ENCODE measurements at regions not wholly inside any gene's neighbourhood (a gene's known extent, or its start where the extent isn't known, plus 50 kb on each side); places are given as distances from the start of the nearest gene placed in this dataset.

DNA sequence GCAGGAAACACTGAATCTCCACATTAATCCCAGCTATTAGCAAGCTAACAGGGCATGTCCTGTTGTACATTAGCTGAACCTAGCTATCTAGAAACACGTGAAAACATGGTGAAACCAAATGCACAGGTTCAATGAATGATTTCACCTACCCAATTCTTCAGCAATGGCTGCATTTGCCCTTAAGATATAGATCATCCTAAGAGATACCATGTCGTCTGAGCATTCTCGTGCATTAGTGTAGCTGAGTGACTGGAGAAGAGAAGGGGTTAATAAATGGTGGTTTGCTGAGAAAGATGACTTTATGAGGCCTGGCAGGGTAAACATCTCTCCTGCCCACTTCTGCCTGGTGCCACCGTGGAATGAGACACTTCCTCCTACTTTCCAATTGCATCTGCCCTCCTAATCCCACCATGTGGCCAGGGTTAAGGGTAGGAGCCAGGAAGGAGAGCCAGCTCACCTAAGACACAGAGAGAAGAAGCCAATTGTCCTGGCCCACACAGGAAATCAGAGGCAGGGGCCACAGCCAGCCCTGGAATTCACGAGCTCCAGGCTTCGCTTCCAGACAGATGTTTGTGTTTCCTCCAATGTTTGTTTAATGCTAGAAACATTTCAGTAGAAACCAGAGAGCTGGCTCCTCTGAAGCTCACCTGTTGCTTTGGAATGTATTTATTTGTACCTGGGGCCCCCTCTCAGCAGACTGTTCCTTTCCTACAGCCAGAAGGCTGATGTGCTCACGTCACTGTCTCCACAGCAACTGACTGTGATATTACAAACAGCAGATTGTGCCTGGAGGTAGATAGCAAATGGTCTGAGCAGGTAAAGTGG, 126.0 kb upstream of the PARP11 start:
- DNase-seq (peak in 8 of 14 experiments; percentile 11 to 68 (median 30)), ATAC-seq (ENCODE audit: poor library complexity) (peak; percentile 87)
- TF ChIP-seq, protein P1, sequence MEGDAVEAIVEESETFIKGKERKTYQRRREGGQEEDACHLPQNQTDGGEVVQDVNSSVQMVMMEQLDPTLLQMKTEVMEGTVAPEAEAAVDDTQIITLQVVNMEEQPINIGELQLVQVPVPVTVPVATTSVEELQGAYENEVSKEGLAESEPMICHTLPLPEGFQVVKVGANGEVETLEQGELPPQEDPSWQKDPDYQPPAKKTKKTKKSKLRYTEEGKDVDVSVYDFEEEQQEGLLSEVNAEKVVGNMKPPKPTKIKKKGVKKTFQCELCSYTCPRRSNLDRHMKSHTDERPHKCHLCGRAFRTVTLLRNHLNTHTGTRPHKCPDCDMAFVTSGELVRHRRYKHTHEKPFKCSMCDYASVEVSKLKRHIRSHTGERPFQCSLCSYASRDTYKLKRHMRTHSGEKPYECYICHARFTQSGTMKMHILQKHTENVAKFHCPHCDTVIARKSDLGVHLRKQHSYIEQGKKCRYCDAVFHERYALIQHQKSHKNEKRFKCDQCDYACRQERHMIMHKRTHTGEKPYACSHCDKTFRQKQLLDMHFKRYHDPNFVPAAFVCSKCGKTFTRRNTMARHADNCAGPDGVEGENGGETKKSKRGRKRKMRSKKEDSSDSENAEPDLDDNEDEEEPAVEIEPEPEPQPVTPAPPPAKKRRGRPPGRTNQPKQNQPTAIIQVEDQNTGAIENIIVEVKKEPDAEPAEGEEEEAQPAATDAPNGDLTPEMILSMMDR (IDR thresholded peaks at IDR 0.05), result no peak
- H3K4me3 Mint-ChIP-seq, result no peak overlapping the region
- H3K9me3 ChIP-seq (ENCODE audit: control insufficient read depth in 1 of 2, insufficient read depth in 1 of 2, low read length in 2 of 2), result no peaks in the 10 kb centered on the region
- peaks cover 4% of the 10 kb centered on the region for H3K36me3 Mint-ChIP-seq (ENCODE audit: low read depth)
- H3K36me3 ChIP-seq (ENCODE audit: insufficient read depth, low read length), result no peaks in the 10 kb centered on the region
- intact Hi-C loops (cut with DNase I, micrococcal nuclease), result loop anchor here in 1 of 2 experiments (5.0 to 10.0 kb wide), 2 partner anchors 33 to 116 kb away; no protein-coding TSS in a partner anchor
- no peak overlapping the region for H3K4me3 ChIP-seq (ENCODE audit: low read length)
- peak overlapping the region; percentile 69 for H3K27ac Mint-ChIP-seq
- no peaks in the 10 kb centered on the region for H3K9me3 Mint-ChIP-seq
- H3K27ac ChIP-seq (ENCODE audit: low read depth in 1 of 2, low read length in 2 of 2), result no peak overlapping the region
- no peaks in the 10 kb centered on the region for H3K27me3 ChIP-seq (ENCODE audit: control insufficient read depth in 1 of 2, insufficient read depth in 2 of 2, low read length in 2 of 2)
- peaks cover 48% of the 10 kb centered on the region for H3K4me1 Mint-ChIP-seq (ENCODE audit: low read depth)
- ChIA-PET CTCF (interaction anchor here (1.1 to 2.4 kb wide), 4 partner anchors 39 to 278 kb away, joined by 3 to 12 read pairs (median 4); no protein-coding TSS in a partner anchor), POLR2A (interaction anchor here (1.0 to 2.6 kb wide), 5 partner anchors 10 to 278 kb away, joined by 4 to 8 read pairs (median 6); no protein-coding TSS in a partner anchor)
- H3K4me1 ChIP-seq (ENCODE audit: insufficient read depth, low read length), result peaks cover 19% of the 10 kb centered on the region
- no peaks in the 10 kb centered on the region for H3K27me3 Mint-ChIP-seq

DNA sequence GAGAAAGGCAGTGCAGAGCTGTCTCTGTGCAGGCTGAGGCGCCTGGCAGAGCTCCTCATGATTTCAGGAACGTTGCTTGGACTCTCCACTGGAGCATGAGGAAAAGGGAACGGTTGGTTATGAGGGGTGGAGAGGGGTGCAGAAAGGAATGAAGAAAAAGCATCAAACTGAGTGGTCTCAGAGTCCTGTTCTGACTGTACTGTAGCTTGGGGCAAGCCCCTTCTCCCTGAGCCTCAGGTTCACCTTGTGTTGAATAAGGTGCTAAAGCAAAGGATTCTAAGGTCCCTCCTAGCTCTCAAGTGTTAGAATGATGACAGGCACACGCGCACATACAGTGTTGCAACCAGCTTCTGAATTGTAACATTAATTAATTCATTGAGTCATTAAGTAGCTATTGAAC, 125.2 kb upstream of the PARP11 start:
- peaks cover 19% of the 10 kb centered on the region for H3K4me1 ChIP-seq (ENCODE audit: insufficient read depth, low read length)
- ChIA-PET POLR2A (interaction anchor here (1.0 to 2.6 kb wide), 4 partner anchors 10 to 278 kb away, joined by 4 to 8 read pairs (median 7); no protein-coding TSS in a partner anchor), CTCF (interaction anchor here (0.6 to 2.4 kb wide), 6 partner anchors 35 to 279 kb away, joined by 3 to 12 read pairs (median 4); no protein-coding TSS in a partner anchor)
- TF ChIP-seq, protein P1 (IDR thresholded peaks at IDR 0.05), result no peak
- H3K4me3 Mint-ChIP-seq, result no peak overlapping the region
- H3K9me3 Mint-ChIP-seq, result no peaks in the 10 kb centered on the region
- no peaks in the 10 kb centered on the region for H3K27me3 Mint-ChIP-seq
- no peak for DNase-seq
- H3K27me3 ChIP-seq (ENCODE audit: control insufficient read depth in 1 of 2, insufficient read depth in 2 of 2, low read length in 2 of 2), result no peaks in the 10 kb centered on the region
- peaks cover 48% of the 10 kb centered on the region for H3K4me1 Mint-ChIP-seq (ENCODE audit: low read depth)
- intact Hi-C loops (cut with DNase I, micrococcal nuclease), result loop anchor here in 1 of 2 experiments (5.0 to 10.0 kb wide), 2 partner anchors 34 to 116 kb away; no protein-coding TSS in a partner anchor
- no peaks in the 10 kb centered on the region for H3K9me3 ChIP-seq (ENCODE audit: control insufficient read depth in 1 of 2, insufficient read depth in 1 of 2, low read length in 2 of 2)
- H3K36me3 ChIP-seq (ENCODE audit: insufficient read depth, low read length), result no peaks in the 10 kb centered on the region
- H3K36me3 Mint-ChIP-seq (ENCODE audit: low read depth), result peaks cover 4% of the 10 kb centered on the region
- no peak overlapping the region for H3K27ac Mint-ChIP-seq
- H3K27ac ChIP-seq (ENCODE audit: low read depth in 1 of 2, low read length in 2 of 2), result no peak overlapping the region
- ATAC-seq (ENCODE audit: poor library complexity), result no peak
- no peak overlapping the region for H3K4me3 ChIP-seq (ENCODE audit: low read length)

- no peaks in the 10 kb centered on the region for H3K9me3 ChIP-seq (ENCODE audit: control insufficient read depth in 1 of 2, insufficient read depth in 1 of 2, low read length in 2 of 2)
- H3K27ac Mint-ChIP-seq, result peak overlapping the region; percentile 69
- no peak overlapping the region for H3K27ac ChIP-seq (ENCODE audit: low read depth in 1 of 2, low read length in 2 of 2)
- POLR2A ChIA-PET, result interaction anchor here (0.7 to 1.0 kb wide), 3 partner anchors 8 to 280 kb away, joined by 3 read pairs; no protein-coding TSS in a partner anchor
- H3K9me3 Mint-ChIP-seq, result no peaks in the 10 kb centered on the region
- no peak for ATAC-seq (ENCODE audit: poor library complexity)
- no peaks in the 10 kb centered on the region for H3K36me3 ChIP-seq (ENCODE audit: insufficient read depth, low read length)
- peaks cover 19% of the 10 kb centered on the region for H3K4me1 ChIP-seq (ENCODE audit: insufficient read depth, low read length)
- no peak overlapping the region for H3K4me3 ChIP-seq (ENCODE audit: low read length)
- intact Hi-C loops (cut with DNase I, micrococcal nuclease), result loop anchor here (2.0 to 10.0 kb wide), 3 partner anchors 36 to 118 kb away; no protein-coding TSS in a partner anchor
- peaks cover 4% of the 10 kb centered on the region for H3K36me3 Mint-ChIP-seq (ENCODE audit: low read depth)
- peak overlapping the region; percentile 36 for H3K4me3 Mint-ChIP-seq
- TF ChIP-seq, protein P1 (IDR thresholded peaks at IDR 0.05), result no peak
- CTCF ChIA-PET, result interaction anchor here (0.6 to 1.5 kb wide), 5 partner anchors 12 to 281 kb away, joined by 3 to 10 read pairs (median 3); no protein-coding TSS in a partner anchor
- H3K27me3 ChIP-seq (ENCODE audit: control insufficient read depth in 1 of 2, insufficient read depth in 2 of 2, low read length in 2 of 2), result no peaks in the 10 kb centered on the region
- H3K4me1 Mint-ChIP-seq (ENCODE audit: low read depth), result peaks cover 48% of the 10 kb centered on the region
- H3K27me3 Mint-ChIP-seq, result no peaks in the 10 kb centered on the region
- no peak for DNase-seq
Observed at GRCh38 chr12:3996322-3996721, 123.1 kb upstream of the PARP11 start.
